NCI-H187 treated with DMSO at 0.1 percent for 48 hours (cell line): ENCODE measurements at regions not wholly inside any gene's neighbourhood (a gene's known extent, or its start where the extent isn't known, plus 50 kb on each side); places are given as distances from the start of the nearest gene placed in this dataset.
"Not testable (repeated sequence)": the region's sequence is repeated elsewhere in the genome, so short reads cannot be mapped to it uniquely, and the experiment has no call there.

ENCODE experiments used
- DNase-seq: peaks from one replicate; lab custom pipeline; 2025; lab: John Stamatoyannopoulos, UW

- DNase-seq, result no peak
These were observed 215.5 kb downstream of the GLRX3 start for GRCh38 chr10:130351466-130352290.

GRCh38 chr10:130352291-130352645 is 216.1 kb downstream of the GLRX3 start:
- no peak for DNase-seq

DNA sequence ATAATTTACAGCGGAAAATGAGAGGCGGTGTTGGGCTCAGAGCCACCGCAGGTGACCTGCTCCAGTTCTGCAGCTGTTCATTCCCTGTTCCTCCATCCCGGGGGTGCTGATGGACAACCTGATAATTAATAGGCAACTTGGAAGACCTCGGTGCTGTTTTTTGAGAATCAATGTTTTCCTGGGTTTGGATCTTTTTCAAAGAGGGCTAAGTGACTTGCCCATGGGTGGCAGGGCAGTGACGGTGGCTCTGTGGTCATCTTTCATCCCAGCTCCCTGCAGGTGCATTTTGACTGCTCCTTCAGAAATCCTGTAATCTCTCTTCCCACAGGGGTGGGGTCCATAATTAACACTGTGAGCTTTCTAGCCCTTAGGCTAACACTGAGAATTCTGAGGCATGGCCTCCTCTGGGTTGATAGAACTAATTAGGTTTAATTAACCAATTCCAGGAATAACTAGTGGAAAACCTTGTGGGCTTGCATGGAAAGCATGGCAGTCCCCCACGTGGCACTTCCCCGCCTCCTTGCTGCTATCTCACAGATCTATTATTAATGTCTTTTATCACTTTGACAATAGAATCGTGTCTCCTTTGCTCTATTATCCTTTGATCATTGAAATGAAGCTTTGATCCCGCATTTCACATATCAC is 217.9 kb downstream of the GLRX3 start:
- DNase-seq, result no peak

DNA sequence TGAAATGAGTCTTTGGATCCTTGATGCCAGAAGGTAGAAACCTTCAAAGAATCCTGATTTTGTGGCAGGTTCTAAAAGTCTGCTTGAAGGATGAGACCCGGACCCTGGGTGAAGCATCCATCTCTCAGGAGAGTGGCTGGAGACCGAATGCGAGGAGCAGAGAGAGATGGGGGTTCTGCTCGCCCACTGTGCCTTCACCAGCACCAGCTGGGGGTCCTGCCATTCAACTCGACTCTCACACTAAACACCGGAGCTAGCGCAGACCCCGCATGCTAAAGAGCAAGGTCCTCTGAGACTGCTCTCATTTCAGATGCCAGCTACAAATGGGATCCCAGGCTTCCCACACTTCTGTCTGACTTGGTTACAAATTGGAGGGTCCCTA is 218.4 kb downstream of the GLRX3 start:
- no peak for DNase-seq

- no peak for DNase-seq
These were observed 219.0 kb downstream of the GLRX3 start for GRCh38 chr10:130354976-130355795.

GRCh38 chr10:130356429-130356828 is 220.2 kb downstream of the GLRX3 start:
- not testable (repeated sequence) for DNase-seq

DNA sequence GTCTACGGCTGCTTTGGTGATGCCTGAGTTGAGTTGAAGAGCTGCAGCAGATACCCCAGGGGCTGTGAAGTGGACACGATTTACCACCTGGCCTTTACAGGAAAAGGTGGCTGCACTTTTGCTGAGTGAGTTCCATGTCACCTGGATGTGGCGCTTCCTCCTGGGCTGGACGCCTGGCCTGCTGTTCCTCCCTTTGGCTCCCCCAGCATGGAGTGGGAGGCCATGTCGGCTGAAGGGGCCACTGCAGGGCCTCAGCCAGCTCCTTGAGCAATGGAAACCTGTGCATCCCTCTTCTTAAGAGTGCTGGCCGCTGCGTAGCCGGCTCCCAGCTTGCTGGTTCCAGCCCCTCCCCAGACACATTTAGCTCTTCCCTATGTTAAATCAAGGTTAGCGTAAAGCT is 221.0 kb downstream of the GLRX3 start:
- no peak for DNase-seq

DNA sequence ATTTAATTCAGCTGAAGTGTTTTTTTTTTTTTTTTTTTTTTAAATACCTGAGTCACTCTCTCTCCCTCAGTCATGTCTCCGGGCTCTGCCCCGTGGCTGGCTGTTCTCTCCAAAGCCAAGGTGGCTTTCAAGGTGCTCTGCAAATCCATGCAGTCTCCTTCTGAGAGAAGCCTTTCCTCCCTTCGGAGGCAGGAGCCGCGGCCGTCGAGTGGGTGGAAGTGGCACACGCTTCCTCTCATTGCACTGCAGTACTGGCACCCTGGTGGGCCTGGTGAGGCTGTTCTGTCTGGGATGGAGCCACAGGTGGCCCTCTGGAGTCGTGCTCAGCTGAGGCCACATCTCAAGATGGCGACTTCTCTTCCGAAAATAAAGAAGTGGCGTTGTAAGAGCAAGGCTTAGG is 221.8 kb downstream of the GLRX3 start:
- DNase-seq, result no peak

- DNase-seq, result no peak
These were observed 222.9 kb downstream of the GLRX3 start for GRCh38 chr10:130358981-130359650.

GRCh38 chr10:130359711-130360110 is 223.5 kb downstream of the GLRX3 start:
- DNase-seq, result no peak

DNA sequence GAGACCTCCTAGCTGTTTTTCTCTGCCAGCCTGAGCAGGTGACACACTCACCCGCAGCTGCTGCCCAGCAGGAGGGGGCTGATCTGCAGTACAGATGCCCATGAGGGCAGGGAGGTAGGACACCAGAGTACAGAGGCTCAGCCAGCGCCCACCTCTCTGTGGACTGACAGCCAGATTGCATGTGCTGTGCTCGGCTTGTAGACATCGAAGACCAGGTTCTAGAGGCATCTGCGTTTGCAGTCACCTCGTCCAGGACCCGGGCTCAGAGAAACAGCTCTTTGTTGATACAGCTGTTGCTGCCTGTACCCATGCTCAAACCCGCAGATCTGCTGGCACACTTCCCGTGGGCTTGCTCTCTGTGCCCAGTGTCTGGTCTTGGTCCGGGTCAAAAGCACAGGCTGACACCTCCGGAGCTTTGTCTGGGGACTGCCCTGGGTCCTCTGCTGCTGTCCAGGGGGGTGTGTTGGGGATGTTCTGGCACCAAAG is 224.7 kb downstream of the GLRX3 start:
- no peak for DNase-seq

- no peak for DNase-seq
These were observed 225.3 kb downstream of the GLRX3 start for GRCh38 chr10:130361351-130362105.

DNA sequence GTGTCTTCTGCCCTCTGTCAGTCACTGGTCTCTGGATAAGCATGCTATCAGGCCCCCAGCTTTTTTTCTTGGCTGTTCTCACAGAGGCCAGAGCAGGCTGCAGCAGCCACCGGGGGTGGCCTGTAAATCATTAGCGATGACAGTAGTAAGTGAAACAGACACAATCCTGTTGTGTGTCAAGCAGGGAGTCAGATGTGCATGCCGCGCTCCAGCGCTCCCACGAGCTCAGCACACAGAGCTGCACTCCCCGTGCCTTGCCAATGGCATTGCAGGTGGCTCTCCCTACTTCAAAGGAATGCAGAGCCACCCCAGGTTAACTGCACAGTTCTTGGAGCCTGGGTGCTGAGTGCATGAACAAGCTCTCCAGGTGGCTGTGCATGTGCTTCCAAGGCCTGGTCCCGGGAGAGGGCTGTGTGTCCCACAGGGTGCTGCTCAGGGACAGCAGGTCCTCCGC is 226.1 kb downstream of the GLRX3 start:
- DNase-seq, result no peak

DNA sequence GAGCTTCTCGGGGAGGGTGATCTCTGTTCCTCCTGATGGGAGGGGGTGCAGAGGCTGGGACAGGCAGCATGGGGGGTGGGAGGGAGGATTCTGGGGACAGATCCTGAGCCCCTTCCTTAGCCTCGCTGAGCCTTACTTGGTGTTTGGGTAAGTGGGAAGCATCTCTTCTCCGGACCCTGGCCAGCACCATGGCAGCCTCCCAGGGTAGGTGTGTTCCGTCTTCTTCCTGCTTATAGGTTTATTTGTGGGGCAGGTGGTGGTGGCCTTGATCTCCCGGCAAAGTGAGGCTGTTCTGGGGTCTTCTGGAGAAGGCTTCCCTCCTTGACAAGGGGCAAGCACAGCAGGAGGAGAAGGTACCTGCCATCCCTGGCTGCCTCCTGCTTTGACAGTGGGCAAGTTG is 226.9 kb downstream of the GLRX3 start:
- DNase-seq, result no peak

- DNase-seq, result no peak
These were observed 227.8 kb downstream of the GLRX3 start for GRCh38 chr10:130363899-130364445.

DNA sequence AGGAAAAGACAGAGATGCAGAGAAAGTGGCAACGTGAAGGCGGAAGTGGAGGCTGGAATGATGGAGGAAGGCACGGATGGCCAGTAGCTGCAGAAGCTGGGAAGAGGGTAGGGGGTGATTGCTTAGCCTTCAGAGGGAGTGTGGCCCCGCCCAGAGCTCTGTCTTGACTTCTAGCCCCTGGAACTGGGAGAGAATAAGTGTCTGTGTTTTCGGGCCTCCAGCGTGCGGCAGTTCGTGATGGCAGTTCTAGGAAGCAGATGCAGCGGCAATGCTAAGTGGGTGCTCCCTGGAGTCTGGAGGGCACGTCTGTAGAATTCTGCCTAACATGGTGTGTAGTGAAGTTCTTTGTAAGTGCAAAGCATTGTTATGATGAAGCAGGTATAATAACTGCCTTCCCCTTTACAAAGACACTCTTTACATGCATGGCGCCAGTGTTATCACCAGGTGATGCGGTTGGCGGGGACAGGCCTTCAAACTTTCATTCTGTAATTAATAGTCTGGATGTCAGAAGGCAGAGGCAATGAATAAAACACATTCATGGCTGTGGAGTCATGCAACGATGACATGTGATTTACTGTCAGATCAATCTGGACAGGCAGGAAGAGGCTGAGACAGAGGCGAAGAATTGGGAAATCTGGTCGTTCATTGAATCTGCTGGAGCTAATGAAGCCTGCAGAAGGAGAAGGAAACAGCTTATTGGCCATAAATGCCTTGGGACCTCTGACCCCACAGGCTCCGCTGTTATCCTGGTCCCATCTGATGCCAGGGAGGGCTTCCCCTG is 228.6 kb downstream of the GLRX3 start:
- no peak for DNase-seq

- DNase-seq, result no peak
These were observed 232.8 kb downstream of the GLRX3 start for GRCh38 chr10:130368761-130369560.

- no peak for DNase-seq
These were observed 233.6 kb downstream of the GLRX3 start for GRCh38 chr10:130369645-130370381.

GRCh38 chr10:130370721-130371120 is 234.5 kb downstream of the GLRX3 start:
- no peak for DNase-seq
